GM20431 (cell line): ENCODE measurements at regions not wholly inside any gene's neighbourhood (a gene's known extent, or its start where the extent isn't known, plus 50 kb on each side); places are given as distances from the start of the nearest gene placed in this dataset.

Experiments used
- in situ Hi-C: fragments of 300-500 bp; cut with MseI, MboI; formaldehyde crosslinking; loops from one replicate; pipeline ENCODE4 v1.15.0; 2020; ENCODE audit warnings: low sequenced_read_pairs; ENCODE audit not compliant: unreplicated experiment

DNA sequence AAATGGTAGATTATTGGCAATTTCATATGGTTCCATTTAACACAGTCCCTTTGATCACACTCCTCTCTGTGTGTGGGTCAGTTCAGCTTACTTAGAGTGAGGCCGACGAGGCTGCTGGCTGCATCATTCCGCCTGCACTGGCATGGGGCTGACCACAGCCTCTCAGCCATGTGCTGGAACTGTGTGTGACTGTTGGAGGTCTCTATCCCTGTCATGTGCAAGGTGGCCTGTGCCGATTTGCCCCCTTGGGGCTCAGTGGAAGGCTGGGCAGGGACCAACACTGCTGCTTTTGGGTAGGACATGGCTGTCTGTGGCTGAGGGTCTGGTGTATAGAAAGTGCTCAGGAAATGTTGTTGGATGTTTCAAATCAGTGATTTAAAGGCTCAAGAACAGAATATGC, 454.0 kb upstream of the HS6ST1 start:
- in situ Hi-C loops = no loop called here

DNA sequence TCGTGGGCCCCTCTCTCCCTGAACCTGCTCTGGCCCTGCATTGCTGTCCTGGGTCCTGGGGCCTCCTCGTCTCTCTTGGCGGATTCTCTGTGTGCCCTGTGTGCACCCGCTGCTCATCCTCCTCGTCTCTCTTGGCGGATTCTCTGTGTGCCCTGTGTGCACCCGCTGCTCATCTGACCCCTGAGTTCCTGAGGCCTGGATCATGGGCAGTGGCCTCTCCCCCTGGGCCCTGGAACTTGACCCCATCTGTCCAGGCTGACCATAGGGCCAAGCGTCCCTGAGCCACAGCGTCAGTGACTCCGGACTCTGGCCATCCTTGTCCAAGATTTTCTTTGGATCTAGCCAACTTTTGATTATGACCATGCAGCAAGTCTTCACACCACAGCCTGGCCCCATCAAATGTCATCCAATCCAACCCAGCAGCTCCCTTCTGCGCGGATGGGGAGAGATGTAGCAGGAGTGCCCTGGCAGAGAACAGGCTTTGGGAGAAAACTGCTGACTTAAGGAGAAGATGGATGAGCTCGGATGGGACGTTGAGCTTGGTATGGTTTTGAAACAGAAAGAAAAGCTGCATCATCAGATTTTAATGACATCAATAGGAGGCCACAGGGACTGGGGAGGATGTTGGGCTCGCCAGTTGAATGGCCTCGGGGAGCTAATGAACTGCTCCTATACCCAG, 455.1 kb upstream of the HS6ST1 start:
- in situ Hi-C loops = no loop called here

DNA sequence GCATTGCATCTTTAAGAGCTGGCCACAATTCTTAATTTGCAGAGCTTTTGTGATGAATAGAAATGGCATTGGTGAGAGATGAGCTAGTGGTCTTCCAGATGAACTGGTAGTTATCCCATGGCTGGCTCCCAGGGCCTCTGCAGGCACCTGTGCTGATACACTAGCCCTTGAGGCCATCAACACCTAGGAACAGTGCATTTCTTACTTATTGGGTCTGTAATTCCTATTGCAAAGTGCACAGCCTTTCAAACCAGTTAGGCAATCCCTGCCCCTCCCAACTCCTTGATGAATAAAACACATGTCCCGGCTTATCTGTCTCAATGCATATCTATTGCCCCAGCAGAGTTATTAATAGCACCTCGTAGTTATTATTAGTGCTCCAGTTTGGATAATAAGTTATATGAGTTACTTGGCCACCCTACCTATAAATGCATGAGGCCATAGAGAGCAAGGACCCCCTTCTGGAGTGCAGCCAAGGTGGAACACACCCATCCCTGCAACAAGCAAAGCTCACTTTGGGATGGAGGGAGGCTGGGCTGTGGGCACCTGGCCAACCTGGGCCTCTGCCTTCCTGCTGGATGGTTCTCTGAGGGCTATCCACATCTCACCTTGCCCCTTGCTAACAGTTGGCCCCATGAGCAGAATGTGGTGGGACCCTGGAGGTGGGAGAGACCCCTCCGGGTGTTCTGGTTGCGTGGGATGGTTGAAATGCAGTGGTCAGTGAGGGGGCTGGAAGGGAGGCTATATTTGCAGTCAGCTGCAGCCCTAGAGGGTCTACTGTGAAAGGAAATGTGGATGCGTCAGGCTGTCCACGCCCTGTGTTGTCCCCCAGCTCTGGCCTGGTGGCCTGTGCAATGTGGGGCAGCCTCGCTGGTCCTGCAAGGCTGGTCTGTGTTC, 455.9 kb upstream of the HS6ST1 start:
- in situ Hi-C loops = no loop called here

DNA sequence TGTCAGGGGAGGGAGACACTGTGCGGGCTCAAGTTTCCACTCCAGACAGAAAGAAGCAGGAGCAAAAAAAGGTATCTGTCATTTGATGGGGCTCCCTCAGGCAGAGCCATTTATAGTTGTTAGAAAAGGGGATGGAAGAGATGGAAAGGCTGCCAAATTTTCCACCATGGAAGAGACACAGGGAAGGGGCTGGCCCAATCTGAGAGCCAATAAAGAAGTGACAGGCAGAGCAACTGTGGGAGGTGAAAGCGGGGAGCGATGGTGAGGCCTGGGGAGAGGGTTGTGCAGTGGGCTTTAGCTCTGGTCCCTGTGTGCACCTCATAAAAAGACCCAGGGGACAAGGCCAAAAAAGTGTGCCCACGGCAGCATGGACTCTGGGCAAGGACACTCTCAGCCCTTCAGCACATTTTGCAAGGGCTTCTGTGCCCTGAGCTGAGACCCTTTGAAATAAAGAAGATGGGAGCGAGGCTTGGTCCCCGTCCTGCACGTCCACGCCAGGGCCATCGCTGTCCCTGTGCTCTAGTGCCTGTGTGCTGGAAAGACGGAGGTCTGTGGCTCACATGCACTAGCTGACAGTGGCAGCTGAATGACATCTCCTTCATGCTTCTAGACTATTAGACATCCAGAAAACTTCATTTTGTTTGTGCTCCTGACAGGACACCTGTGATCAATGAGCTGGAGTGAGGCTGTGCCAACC, 456.7 kb upstream of the HS6ST1 start:
- in situ Hi-C loops = no loop called here

DNA sequence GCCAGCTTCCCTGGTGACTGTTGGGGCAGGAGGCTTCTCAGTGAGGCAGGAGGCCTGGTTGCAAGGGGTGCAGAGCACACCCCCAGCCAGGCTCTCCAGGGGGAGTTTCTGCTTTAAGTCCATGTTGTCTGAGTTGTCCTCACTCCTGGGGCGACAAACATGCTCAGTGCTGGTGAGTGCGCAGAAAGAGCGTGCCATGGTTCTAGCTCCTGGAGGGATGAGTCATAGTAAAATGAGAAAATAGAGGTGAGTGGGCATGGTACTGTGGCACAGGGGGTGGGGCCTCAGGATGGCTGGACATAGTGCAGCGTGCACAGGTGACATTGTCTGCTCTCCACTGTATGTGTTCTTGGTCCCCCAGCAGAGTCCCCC, 457.2 kb upstream of the HS6ST1 start:
- in situ Hi-C loops = no loop called here

DNA sequence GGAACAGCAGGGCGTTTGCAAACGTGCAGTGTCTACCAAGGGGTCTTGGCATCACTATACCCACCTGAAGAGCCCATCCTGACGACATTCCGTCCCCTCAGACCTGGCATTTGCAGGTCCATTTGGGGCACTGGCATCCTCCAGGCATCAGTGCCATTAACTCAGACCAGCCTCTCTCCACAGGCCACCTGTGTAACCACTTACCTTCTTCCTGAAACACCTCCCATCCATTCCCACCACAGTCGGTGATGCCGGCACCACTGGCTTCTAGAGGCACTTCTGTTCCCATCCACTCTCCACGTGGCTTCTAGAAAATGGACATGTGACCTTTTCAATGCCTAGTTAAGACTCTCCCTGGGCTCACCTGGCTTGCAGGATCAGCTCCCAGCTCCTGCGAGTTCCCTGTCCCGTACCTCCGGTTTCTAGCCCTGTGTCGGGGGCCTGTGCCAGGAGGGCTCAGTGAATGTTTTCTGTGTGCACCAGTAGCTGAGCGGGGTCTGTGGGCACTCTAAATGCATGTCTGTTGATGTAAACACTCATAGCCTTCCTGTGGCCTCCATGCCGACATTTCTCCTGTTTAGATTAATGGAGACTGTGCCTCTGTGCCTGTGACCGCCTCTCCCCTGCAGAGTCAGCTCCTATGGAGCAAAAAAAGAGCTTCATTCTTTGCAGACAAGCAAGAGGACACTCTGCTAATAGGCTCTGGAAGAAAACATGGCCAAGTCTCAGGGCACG, 458.0 kb upstream of the HS6ST1 start:
- in situ Hi-C loops = no loop called here

DNA sequence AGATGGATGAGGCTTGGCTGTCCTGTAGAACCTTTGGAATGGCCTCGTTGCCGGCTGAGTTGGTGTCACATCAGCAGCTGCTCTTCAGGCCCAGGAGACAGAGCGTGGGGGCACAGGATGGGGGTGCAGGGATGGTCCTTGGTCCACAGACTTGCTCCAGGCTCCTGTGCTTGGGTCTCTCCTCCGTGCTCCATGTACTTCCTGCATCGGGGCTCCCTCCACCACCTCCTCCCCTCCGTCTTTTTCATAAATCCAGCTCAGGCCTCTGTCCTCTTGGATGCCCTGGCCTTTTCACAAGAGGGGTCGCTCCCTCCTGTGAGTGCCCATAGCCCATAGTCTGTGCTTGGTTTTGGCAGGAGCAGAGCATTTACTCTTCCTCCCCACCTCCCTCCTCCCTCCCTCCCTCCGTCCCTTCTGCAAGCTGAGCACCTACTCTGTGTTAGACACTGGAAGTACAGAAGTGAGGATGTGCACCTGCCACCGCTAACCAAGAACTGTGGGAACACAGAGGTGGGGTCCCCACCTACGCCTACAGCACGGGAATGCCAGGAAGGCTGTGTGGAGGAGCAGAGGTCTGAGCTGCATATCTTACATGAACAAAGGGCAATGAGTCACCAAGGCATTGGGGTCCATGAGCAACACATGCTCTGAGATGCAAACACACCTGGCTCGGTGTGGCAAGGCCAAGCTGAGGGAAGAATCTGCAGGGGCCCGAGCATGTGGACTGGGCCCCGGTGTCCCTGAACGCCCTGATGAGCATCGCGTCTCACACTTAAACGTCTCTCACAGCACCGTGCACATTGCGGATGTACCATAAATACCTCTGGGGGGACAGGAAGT, 458.7 kb upstream of the HS6ST1 start:
- in situ Hi-C loops = no loop called here

DNA sequence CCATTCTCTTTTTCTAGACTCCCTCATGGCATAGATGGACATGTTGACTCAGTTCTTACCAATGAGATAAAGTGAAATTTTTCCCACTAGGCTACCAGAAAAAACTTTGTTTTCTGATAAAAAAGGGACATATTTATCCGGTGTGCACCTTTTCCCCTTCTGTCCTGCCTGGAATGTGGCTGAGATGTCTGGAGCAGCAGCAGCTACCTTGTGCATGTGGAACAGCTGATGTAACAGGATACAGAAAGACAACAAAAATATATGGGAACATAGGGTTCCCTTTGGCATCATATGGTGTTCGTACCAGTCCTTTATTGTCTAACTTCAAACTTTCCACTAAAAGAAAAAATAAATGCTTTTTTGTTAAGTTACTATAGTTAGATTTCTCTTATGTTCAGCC, 460.2 kb upstream of the HS6ST1 start:
- in situ Hi-C loops = no loop called here

DNA sequence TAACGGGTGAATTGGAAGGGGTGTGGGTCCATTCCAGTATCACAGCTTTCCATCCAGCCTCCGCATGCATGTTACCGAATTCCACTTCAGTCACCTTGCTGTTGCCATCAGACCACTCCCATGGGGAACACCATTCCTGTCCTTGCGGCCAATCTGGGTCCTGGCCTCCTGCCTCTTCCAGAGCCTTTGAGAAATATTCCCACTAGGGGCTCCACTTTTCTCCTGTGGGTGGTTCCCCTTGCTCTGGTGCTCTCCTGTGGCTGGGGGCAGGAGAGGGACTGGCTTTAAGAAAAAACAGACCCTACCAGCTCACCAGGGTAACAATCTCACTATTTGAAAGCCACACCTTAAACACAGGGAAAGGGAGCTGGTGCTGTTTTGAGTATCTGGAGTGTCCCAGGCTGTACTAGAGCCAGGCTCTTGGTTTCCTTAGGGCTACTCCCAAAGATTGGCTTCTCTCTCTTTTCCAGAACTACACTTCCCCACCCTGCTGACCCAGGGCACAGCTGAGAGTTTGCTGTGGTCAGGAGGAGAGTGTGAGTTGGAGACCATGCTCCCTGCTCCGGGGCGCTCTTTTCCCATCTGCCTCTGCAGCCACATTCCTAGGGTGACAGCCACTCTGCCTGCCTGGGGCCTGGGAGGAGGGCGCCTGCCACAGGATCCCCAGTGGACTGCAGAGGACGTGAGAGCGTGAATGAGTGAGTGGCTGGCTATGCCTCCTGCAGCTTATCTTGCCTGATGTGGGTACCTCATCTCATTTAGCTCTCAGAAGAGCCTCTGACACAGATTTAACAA, 460.8 kb upstream of the HS6ST1 start:
- in situ Hi-C loops = no loop called here

DNA sequence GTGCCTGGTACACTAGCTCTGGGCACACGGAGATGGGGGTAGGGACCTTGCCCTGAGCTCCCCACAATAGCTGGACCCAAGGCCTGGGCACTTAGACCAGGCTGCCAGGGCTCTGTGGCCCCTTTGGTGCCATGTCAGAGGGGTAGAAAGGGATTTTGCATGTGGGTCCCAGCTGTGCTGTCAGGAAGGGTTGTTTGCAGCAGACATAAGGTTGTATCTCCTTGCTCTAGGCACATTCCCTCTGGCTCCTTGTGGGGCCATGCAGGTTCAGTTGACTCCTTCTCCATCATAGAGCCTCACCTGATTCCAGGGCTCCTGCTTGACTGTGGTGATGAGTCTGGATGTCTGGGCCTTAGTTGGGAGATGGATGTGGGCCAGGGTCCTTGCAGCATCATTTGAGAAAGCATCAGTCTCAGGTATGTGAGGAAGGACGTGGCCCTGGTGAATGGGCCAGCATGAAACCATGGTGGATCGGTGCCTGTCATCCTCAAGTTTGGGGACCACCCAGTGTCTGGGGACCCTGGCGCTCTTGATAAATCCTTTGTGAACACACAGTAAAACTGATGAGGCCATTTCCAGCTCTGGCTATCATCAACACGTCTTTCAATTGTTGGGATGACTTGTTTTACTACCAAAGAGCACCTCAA, 461.9 kb upstream of the HS6ST1 start:
- in situ Hi-C loops = no loop called here

DNA sequence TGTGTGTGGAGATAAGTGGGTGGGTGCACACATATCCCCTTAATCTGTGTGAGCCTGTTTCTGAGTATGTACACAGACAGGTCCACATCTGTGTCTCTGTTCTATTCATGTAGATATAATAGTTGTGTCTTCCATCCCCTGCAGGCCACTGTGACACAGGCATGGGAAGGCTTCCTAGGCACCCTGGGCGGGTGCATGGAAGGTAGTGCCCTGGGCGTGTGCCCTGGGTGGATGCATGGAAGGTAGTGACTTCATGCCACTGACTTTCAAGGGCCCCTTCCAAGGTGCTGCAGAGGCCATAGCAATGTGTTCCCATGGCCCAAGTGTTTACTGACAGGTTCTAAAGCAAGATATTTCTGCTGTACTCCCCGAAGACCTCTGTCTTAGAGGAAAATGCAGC, 462.5 kb upstream of the HS6ST1 start:
- in situ Hi-C loops = no loop called here

DNA sequence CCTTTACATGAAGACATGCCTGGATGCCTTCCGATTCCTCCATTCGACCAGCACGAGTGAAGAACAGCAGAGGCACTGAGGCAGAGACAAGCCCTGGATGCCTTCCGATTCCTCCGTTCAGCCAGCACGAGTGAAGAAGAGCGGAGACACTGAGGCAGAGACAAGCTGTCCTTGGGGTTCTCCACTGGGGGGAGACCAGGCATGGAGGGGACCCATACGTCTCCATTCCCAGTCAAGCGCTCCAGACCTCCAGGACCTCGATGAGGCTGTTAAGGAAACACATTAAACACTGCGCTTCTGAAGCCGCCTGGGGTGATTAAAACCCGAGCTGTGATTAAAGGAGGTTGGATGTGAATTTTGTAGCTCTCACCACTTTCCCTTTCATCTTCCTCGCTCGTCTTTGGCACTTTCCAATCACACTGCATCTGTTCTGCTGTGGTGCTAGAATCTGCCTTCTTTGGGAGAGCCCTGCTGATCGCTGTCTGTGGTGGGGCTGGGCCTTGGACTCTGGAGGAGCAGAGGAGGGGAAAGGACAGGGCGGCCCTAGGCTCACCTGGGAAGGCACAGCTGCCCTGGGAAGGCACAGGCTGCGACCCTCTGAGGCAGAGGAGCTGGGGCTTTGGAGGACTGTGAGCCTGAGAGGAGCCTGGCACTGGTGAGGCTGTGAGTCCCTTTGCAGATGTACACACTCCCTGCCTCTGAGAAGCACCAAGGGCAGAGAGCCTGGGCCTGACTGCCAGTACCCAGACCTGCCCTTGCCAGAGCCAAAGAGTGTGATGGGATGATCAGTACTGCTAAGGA, 463.1 kb upstream of the HS6ST1 start:
- in situ Hi-C loops = no loop called here

DNA sequence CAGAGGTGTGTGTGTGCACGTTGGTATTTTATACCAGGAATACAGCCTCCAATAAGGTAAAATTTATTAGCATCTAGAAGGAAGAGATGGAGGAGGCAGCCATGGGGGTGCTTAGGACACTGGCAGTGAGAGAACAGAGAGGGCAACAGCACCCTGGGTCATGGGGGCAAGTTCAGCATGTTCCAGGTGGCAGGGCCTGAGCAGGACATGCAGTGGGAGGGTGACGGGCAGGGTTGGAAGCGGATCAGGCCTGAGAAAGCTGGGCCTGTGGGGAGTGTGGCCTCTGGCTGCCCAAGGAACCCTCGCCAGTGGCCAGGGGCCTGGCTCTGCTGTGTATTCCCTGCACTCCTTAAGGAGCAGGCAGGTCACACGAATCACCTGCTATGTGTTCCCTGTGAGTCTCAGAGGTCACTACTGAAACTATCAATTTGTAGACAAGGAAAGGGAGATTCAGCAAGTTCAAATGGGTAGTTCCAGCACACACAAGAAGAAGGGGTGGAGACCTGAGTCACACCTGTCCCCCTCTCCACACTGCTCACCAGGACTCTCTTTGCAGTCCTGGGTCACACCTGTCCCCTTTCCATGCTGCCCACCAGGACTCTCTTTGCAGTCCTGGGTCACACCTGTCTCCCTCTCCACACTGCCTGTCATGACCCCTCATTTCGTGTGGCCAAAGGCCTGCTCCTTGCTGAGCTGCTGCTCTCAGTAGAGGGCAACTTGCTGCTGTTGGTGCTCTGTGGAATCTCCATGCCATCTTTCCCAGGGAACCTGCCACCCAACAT, 463.9 kb upstream of the HS6ST1 start:
- in situ Hi-C loops = no loop called here

DNA sequence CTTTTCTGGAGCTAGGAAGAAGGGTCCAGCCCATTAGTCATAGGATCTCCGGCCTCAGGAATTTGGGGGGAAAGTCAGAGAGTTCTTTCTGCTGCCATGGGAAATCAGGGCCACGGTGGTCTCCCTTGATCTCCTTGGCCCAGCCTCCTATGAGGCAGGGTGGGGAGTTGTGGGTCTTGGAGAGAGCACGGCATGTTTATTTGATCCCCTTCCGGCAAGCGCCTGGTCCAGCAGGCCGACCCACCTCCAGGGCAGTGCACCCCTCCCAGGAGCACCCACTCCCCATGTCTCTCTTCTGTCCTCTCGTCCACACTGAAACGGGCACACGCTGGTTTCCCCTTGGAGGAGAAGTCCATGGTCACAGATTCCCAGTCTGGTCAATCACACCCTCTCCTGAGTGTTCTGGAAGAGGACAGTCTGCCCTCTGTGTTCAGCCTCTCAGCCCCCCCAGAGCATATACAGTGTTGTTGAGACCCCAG, 464.6 kb upstream of the HS6ST1 start:
- in situ Hi-C loops = no loop called here

DNA sequence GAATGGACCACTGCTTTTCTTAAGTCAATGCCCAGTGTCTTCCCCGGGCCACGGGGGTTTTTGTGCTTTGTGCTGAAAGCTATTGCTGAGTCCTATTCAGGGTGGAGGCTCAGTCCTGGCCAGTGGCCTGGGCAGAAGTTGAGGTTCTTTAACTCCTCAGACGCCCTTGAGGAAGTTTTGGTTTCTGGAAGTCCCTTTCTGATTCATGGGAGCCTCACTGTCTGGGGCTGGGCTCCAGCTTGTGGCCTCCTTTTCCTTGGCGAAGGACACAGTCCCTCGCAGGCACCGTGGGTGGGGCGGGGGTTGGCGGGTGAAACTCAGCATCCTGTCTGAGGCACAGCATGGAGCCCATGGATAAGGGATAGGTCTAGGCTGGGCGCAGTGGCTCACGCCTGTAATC, 465.2 kb upstream of the HS6ST1 start:
- in situ Hi-C loops = no loop called here

DNA sequence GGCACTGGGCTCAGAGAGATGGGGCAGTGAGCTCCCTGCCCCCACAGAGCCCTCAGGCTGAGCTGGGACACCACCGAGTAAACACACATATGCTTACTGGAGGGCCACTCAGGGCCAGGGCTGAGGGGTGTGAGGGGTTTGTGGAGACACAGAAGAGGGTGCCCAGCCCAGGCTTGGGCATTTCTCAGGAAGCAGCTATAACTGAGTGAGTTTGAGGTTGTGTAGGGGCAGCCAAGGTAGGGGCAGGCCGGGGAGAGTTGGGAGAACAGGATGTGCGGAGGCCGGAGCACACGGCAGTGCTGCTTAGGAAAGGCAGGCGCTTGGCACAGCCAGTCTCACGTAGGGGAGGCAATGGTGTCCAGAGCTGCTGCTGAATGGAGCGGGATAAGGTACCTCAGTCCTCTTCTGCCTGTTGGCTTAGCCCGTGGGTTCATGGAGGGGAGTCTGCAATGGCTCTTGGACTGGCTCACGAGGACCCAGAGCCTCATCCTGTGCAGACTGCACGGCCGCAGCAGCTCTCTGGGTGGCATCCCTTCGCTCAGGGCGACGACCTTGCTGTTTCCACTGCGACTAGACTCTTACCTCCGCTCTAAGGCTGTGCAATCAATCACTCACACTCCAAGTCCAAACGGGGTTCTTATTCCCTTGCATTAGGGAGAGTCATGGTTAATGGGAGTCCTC, 466.1 kb upstream of the HS6ST1 start:
- in situ Hi-C loops = no loop called here
